ENCODE measurements at regions not wholly inside any gene's neighbourhood (a gene's known extent, or its start where the extent isn't known, plus 50 kb on each side); places are given as distances from the start of the nearest gene placed in this dataset.

GRCh38 chr6:11292594-11293236 is 60.2 kb upstream of the NEDD9 start:
- no peaks in the 10 kb centered on the region for H3K27me3 ChIP-seq (ENCODE audit: insufficient read depth, low read depth, severe bottlenecking)
- no peak for DNase-seq
- H3K9me3 ChIP-seq (ENCODE audit: severe bottlenecking) = no peaks in the 10 kb centered on the region
- no peak for TF ChIP-seq CTCF (IDR thresholded peaks at IDR 0.05; ENCODE audit: low read depth, low read length)
- no peak overlapping the region for H3K4me3 ChIP-seq (ENCODE audit: low read depth, low read length)
- no peaks in the 10 kb centered on the region for H3K36me3 ChIP-seq
- H3K27ac ChIP-seq = no peak overlapping the region

- TF ChIP-seq CTCF (IDR thresholded peaks at IDR 0.05; ENCODE audit: low read depth, low read length) = no peak
- Histone ChIP-seq H3K4me3 (ENCODE audit: low read depth, low read length) (no peak overlapping the region), H3K9me3 (ENCODE audit: severe bottlenecking) (no peaks in the 10 kb centered on the region), H3K36me3 (no peaks in the 10 kb centered on the region), H3K27me3 (ENCODE audit: insufficient read depth, low read depth, severe bottlenecking) (no peaks in the 10 kb centered on the region), H3K27ac (no peak overlapping the region)
- no peak for DNase-seq
Measured at GRCh38 chr6:11292091-11292490, 59.6 kb upstream of the NEDD9 start.

DNA sequence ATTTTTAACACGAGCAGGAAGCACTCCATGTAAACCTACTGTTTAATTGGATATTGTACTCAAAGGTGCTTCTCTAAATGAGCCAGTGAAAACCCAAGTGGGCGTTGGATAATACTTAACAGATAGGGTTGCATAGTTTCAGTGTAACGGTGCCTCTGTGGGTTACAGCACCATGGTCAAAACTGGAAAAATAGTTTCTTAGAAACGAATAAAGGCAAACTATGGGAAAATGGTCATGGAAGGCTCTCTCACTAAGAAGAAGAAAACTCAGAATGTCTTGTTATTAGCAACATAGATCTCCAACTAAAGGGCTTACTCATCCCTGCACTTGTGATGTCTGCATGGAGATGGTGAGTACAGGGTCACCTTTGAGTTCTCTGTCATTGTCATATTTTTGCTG is 59.1 kb upstream of the NEDD9 start:
- TF ChIP-seq CTCF (IDR thresholded peaks at IDR 0.05; ENCODE audit: low read depth, low read length) = no peak
- no peak for DNase-seq
- H3K36me3 ChIP-seq = no peaks in the 10 kb centered on the region
- H3K27me3 ChIP-seq (ENCODE audit: insufficient read depth, low read depth, severe bottlenecking) = no peaks in the 10 kb centered on the region
- no peaks in the 10 kb centered on the region for H3K9me3 ChIP-seq (ENCODE audit: severe bottlenecking)
- H3K27ac ChIP-seq = no peak overlapping the region
- H3K4me3 ChIP-seq (ENCODE audit: low read depth, low read length) = no peak overlapping the region

- H3K4me3 ChIP-seq (ENCODE audit: low read depth, low read length) = no peak overlapping the region
- H3K27ac ChIP-seq = no peak overlapping the region
- H3K27me3 ChIP-seq (ENCODE audit: insufficient read depth, low read depth, severe bottlenecking) = no peaks in the 10 kb centered on the region
- DNase-seq = no peak
- no peak for TF ChIP-seq CTCF (IDR thresholded peaks at IDR 0.05; ENCODE audit: low read depth, low read length)
- no peaks in the 10 kb centered on the region for H3K36me3 ChIP-seq
- no peaks in the 10 kb centered on the region for H3K9me3 ChIP-seq (ENCODE audit: severe bottlenecking)
Measured at GRCh38 chr6:11290027-11290426, 57.6 kb upstream of the NEDD9 start.

DNA sequence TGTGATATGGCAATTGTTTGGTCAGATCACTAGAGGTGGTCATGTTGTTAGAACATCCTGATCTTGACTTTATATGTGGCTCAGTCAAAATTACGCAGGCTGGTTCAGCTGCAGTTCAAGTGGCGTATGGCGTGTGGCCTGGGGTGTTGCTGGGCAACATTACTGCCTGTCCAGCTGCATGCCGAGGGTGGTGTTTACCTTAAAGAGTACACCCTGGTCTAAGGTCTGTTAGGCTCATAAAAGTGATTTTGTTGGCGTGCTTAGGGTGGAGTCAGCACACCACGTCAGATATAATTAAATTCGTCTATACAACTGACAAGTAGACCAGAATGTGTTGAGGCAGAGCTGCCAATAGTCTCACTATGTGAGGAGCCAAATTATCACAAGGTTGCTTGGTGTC is 55.6 kb upstream of the NEDD9 start:
- Histone ChIP-seq H3K36me3 (no peaks in the 10 kb centered on the region), H3K4me3 (ENCODE audit: low read depth, low read length) (no peak overlapping the region), H3K27me3 (ENCODE audit: insufficient read depth, low read depth, severe bottlenecking) (no peaks in the 10 kb centered on the region), H3K9me3 (ENCODE audit: severe bottlenecking) (no peaks in the 10 kb centered on the region), H3K27ac (no peak overlapping the region)
- no peak for DNase-seq
- TF ChIP-seq CTCF (IDR thresholded peaks at IDR 0.05; ENCODE audit: low read depth, low read length) = no peak

DNA sequence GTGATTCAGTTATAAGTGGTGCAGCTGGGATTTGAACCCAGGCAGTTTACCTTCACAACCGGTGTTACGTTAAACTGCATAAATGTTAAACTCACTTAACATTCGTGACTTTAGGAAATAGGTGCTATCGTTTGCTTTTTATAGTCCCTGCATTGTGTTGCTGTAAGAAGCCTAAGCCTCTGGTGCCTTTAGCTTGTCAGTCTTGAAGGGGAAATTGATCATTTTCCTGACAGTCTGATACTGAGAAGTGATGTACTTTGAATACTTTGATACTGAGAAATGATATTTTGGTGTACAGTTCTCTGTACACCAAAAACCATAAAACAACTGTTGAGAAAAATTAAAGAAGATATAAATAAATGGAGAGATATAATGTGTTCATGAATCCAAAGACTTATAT is 52.5 kb upstream of the NEDD9 start:
- Histone ChIP-seq H3K36me3 (no peaks in the 10 kb centered on the region), H3K4me3 (ENCODE audit: low read depth, low read length) (no peak overlapping the region)

More for the DNA sequence above, 52.5 kb upstream of the NEDD9 start:
- H3K27ac ChIP-seq = no peak overlapping the region
- DNase-seq = no peak
- no peak for TF ChIP-seq CTCF (IDR thresholded peaks at IDR 0.05; ENCODE audit: low read depth, low read length)
- no peaks in the 10 kb centered on the region for H3K27me3 ChIP-seq (ENCODE audit: insufficient read depth, low read depth, severe bottlenecking)
- H3K9me3 ChIP-seq (ENCODE audit: severe bottlenecking) = no peaks in the 10 kb centered on the region
